OCI-LY3 (cell line): ENCODE measurements at regions not wholly inside any gene's neighbourhood (a gene's known extent, or its start where the extent isn't known, plus 50 kb on each side); places are given as distances from the start of the nearest gene placed in this dataset.

Experiments
- H2AFZ ChIP-seq: fragments of 200-600, 300-600 bp; shearing (Covaris generic); 2 replicates; pipeline ENCODE4 v1.6.0; 2014; ENCODE audit warnings: antibody characterized with exemption, low read depth, low read length
- H3K27ac ChIP-seq: fragments of 200-600, 300-600 bp; sonication (generic); 2 replicates; pipeline ENCODE4 v1.5.1; 2014; ENCODE audit warnings: mild to moderate bottlenecking, low read length, moderate library complexity, mixed read lengths
- H3K27me3 ChIP-seq: fragments of 200-600, 300-600 bp; sonication (generic); 2 replicates; pipeline ENCODE4 v1.6.1; 2014; ENCODE audit warnings: low read depth, low read length, mixed read lengths
- H3K36me3 ChIP-seq: fragments of 200-600, 300-600 bp; sonication (generic); replicated peaks from 2 replicates; pipeline ENCODE3; 2014; ENCODE audit warnings: low read depth, low read length, mixed read lengths
- H3K4me1 ChIP-seq: fragments of 300-600, 200-600 bp; sonication (generic); 2 replicates; pipeline ENCODE4 v1.6.1; 2014; ENCODE audit warnings: low read length, mixed read lengths
- H3K4me2 ChIP-seq: fragments of 200-600, 300-600 bp; sonication (generic); 2 replicates; pipeline ENCODE4 v1.6.1; 2014; ENCODE audit warnings: low read length, mixed read lengths
- H3K4me3 ChIP-seq: fragments of 300-600, 200-600 bp; sonication (generic); 2 replicates; pipeline ENCODE4 v1.5.1; 2014; ENCODE audit warnings: antibody characterized with exemption, mild to moderate bottlenecking, low read length, moderate library complexity
- H3K79me2 ChIP-seq: fragments of 300-600, 200-600 bp; shearing (Covaris generic); 2 replicates; pipeline ENCODE4 v1.6.1; 2014; ENCODE audit warnings: mild to moderate bottlenecking, low read length, mixed read lengths
- H3K9ac ChIP-seq: fragments of 300-600, 200-600 bp; shearing (Covaris generic); 2 replicates; pipeline ENCODE4 v1.6.0; 2014; ENCODE audit warnings: mild to moderate bottlenecking, low read length, moderate library complexity
- H3K9me3 ChIP-seq: fragments of 200-600, 300-600 bp; shearing (Covaris generic); 2 replicates; pipeline ENCODE4 v1.6.1; 2014; ENCODE audit warnings: low read length, mixed read lengths; ENCODE audit not compliant: insufficient read depth
- H4K20me1 ChIP-seq: fragments of 200-600, 300-600 bp; sonication (generic); 2 replicates; pipeline ENCODE4 v1.6.1; 2016; ENCODE audit warnings: low read length, mixed read lengths; ENCODE audit not compliant: insufficient read depth
- EZH2phosphoT487 ChIP-seq: fragments of 200-600 bp; shearing (Covaris generic); IDR thresholded peaks from 2 replicates; pipeline ENCODE4 v1.6.1; 2018; ENCODE audit warnings: antibody characterized with exemption, mixed run types, low read depth
- TF ChIP-seq, protein P1 (sequence below): fragments of 200-600, 300-600 bp; sonication (generic); IDR thresholded peaks from 2 replicates; pipeline ENCODE4 v1.5.1; 2014; ENCODE audit warnings: antibody characterized with exemption, low read length, low read depth

DNA sequence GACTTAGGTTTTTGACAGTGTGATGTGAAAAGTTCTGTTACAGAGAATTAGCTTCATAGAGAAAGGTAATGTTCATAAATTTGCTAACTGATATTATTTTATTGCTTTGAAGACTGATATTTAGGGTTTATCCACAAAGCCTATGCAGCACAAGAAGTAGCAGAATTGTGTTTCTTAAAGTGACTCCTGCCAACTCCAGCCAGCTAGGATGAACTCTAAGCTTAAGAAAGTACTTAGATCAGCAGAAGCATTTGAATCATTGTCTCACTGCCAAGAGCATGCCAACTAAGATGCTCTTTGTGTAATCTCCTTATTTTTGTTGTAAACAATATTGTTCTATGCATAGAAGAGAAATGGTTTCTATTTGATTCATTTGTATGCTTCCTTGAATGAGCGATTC, 589.4 kb upstream of the ADGRL4 start:
- TF ChIP-seq EZH2phosphoT487 = no peak
- TF ChIP-seq, protein P1, sequence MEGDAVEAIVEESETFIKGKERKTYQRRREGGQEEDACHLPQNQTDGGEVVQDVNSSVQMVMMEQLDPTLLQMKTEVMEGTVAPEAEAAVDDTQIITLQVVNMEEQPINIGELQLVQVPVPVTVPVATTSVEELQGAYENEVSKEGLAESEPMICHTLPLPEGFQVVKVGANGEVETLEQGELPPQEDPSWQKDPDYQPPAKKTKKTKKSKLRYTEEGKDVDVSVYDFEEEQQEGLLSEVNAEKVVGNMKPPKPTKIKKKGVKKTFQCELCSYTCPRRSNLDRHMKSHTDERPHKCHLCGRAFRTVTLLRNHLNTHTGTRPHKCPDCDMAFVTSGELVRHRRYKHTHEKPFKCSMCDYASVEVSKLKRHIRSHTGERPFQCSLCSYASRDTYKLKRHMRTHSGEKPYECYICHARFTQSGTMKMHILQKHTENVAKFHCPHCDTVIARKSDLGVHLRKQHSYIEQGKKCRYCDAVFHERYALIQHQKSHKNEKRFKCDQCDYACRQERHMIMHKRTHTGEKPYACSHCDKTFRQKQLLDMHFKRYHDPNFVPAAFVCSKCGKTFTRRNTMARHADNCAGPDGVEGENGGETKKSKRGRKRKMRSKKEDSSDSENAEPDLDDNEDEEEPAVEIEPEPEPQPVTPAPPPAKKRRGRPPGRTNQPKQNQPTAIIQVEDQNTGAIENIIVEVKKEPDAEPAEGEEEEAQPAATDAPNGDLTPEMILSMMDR = no peak
- H3K9ac ChIP-seq = no peak overlapping the region
- H4K20me1 ChIP-seq = no peaks in the 10 kb centered on the region
- H3K4me2 ChIP-seq = no peak overlapping the region
- H3K4me1 ChIP-seq = no peaks in the 10 kb centered on the region
- H3K36me3 ChIP-seq = no peaks in the 10 kb centered on the region
- no peak overlapping the region for H2AFZ ChIP-seq
- no peaks in the 10 kb centered on the region for H3K9me3 ChIP-seq
- no peak overlapping the region for H3K4me3 ChIP-seq
- H3K27me3 ChIP-seq = no peaks in the 10 kb centered on the region
- H3K27ac ChIP-seq = no peak overlapping the region
- no peaks in the 10 kb centered on the region for H3K79me2 ChIP-seq

DNA sequence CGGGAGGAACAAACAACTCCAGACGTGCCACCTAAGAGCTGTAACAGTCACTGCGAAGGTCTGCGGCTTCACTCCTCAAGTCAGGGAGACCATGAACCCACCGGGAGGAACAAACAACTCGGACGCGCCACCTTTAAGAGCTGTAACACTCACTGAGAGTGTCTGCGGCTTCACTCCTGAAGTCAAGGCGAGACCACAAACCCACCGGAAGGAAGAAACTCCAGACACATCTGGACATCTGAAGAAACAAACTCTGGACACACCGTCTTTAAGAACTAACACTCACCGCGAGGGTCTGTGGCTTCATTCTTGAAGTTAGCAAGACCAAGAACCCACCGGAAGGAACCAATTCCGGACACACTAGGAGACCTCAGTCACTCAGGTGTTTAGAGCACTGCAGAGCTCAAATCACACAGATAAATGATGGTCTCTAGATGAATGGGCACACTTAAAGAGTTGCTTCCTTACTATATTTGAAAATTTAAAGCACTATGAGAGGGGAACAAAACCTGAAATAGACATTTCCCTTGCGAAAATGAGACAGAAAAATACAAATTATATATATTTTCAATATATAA, 587.7 kb upstream of the ADGRL4 start:
- Histone ChIP-seq H3K4me3 (no peak overlapping the region), H3K9me3 (no peaks in the 10 kb centered on the region), H4K20me1 (no peaks in the 10 kb centered on the region), H3K4me2 (no peak overlapping the region), H3K27me3 (no peaks in the 10 kb centered on the region), H3K4me1 (no peaks in the 10 kb centered on the region), H3K36me3 (no peaks in the 10 kb centered on the region), H2AFZ (no peak overlapping the region), H3K79me2 (no peaks in the 10 kb centered on the region), H3K9ac (no peak overlapping the region), H3K27ac (no peak overlapping the region)
- TF ChIP-seq EZH2phosphoT487 = no peak
- TF ChIP-seq, protein P1 = no peak

DNA sequence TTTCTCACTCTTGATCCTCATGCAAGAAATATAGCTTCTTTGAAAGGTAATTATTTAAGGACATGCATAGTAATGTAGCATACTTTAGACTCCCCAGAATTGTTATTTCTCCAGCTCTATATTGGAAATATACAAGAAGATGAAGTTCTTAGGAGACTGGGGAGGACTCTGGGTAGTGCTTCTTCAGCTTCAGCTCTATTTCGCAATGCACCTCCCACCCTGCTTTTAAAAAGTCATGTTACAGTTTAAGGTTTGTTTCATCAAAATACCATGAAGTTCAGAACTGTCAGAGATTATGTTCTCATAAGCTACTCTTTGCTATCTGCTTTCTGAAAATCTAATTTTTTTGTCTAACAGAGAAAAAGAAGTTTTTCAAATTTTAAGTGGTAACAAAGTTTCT, 586.2 kb upstream of the ADGRL4 start:
- H2AFZ ChIP-seq = no peak overlapping the region
- no peaks in the 10 kb centered on the region for H3K9me3 ChIP-seq
- H3K4me2 ChIP-seq = no peak overlapping the region
- H3K27me3 ChIP-seq = no peaks in the 10 kb centered on the region
- no peak overlapping the region for H3K4me3 ChIP-seq
- no peak overlapping the region for H3K27ac ChIP-seq
- no peaks in the 10 kb centered on the region for H3K36me3 ChIP-seq
- no peaks in the 10 kb centered on the region for H4K20me1 ChIP-seq
- no peaks in the 10 kb centered on the region for H3K79me2 ChIP-seq
- no peaks in the 10 kb centered on the region for H3K4me1 ChIP-seq
- H3K9ac ChIP-seq = no peak overlapping the region
- TF ChIP-seq, protein P1 = no peak
- no peak for TF ChIP-seq EZH2phosphoT487

DNA sequence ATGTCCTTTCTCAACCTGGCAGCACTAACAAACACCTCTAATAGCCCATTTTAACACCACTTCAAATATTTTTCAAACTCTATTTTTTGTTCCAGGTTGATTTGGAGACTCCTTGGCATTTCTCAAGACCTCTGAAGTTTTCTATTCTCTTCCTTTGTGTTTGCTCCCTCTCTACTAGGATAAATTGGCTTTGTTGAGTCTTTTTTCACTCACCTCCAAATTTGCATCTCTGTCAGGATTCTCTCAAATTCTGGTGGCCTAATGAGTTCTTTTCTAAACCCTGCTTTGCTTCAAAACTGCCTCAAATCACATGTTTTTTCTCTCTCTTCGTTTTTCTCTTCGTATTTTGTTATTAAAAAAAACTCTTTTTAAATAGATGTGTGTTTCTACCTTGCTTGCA, 582.2 kb upstream of the ADGRL4 start:
- no peaks in the 10 kb centered on the region for H3K9me3 ChIP-seq
- TF ChIP-seq, protein P1 = no peak
- no peak for TF ChIP-seq EZH2phosphoT487
- no peaks in the 10 kb centered on the region for H3K27me3 ChIP-seq
- H3K9ac ChIP-seq = no peak overlapping the region
- no peaks in the 10 kb centered on the region for H3K36me3 ChIP-seq
- no peaks in the 10 kb centered on the region for H3K79me2 ChIP-seq
- no peaks in the 10 kb centered on the region for H4K20me1 ChIP-seq
- no peak overlapping the region for H3K4me3 ChIP-seq
- H3K4me1 ChIP-seq = no peaks in the 10 kb centered on the region
- no peak overlapping the region for H3K4me2 ChIP-seq
- H3K27ac ChIP-seq = no peak overlapping the region
- no peak overlapping the region for H2AFZ ChIP-seq
